ENCODE measurements at regions not wholly inside any gene's neighbourhood (a gene's known extent, or its start where the extent isn't known, plus 50 kb on each side); places are given as distances from the start of the nearest gene placed in this dataset.

- H3K9ac ChIP-seq (ENCODE audit: low read depth, low read length), result no peak overlapping the region
- H3K4me1 ChIP-seq (ENCODE audit: insufficient read depth, low read length), result no peaks in the 10 kb centered on the region
- 89% methylated on average over 2 of the region's 2 CpGs for WGBS
- H3K9me3 ChIP-seq (ENCODE audit: insufficient read depth, low read depth, low read length), result no peaks in the 10 kb centered on the region
- H3K27ac ChIP-seq (ENCODE audit: low read depth, low read length), result no peak overlapping the region
- H3K4me3 ChIP-seq (ENCODE audit: low read length), result no peak overlapping the region
- no peaks in the 10 kb centered on the region for H3K36me3 ChIP-seq (ENCODE audit: insufficient read depth, low read length)
- H3K27me3 ChIP-seq (ENCODE audit: insufficient read depth, low read length), result no peaks in the 10 kb centered on the region
Observed at GRCh38 chr19:31970027-31970461, 375.4 kb upstream of the ZNF507 start.

- no peaks in the 10 kb centered on the region for H3K9me3 ChIP-seq (ENCODE audit: insufficient read depth, low read depth, low read length)
Observed at GRCh38 chr19:31974290-31974689, 371.1 kb upstream of the ZNF507 start.

GRCh38 chr19:31974941-31975340, 370.5 kb upstream of the ZNF507 start:
- 94% methylated on average over 4 of the region's 4 CpGs for WGBS
- H3K9ac ChIP-seq (ENCODE audit: low read depth, low read length), result no peak overlapping the region
- no peaks in the 10 kb centered on the region for H3K9me3 ChIP-seq (ENCODE audit: insufficient read depth, low read depth, low read length)
- H3K27me3 ChIP-seq (ENCODE audit: insufficient read depth, low read length), result no peaks in the 10 kb centered on the region
- no peaks in the 10 kb centered on the region for H3K36me3 ChIP-seq (ENCODE audit: insufficient read depth, low read length)
- no peak overlapping the region for H3K4me3 ChIP-seq (ENCODE audit: low read length)
- H3K4me1 ChIP-seq (ENCODE audit: insufficient read depth, low read length), result no peaks in the 10 kb centered on the region
- no peak overlapping the region for H3K27ac ChIP-seq (ENCODE audit: low read depth, low read length)

More at GRCh38 chr19:31974290-31974689, 371.1 kb upstream of the ZNF507 start:
- Histone ChIP-seq H3K27ac (ENCODE audit: low read depth, low read length) (no peak overlapping the region), H3K36me3 (ENCODE audit: insufficient read depth, low read length) (no peaks in the 10 kb centered on the region), H3K27me3 (ENCODE audit: insufficient read depth, low read length) (no peaks in the 10 kb centered on the region), H3K9ac (ENCODE audit: low read depth, low read length) (no peak overlapping the region), H3K4me1 (ENCODE audit: insufficient read depth, low read length) (no peaks in the 10 kb centered on the region), H3K4me3 (ENCODE audit: low read length) (no peak overlapping the region)
- 94% methylated on average over 4 of the region's 4 CpGs for WGBS

- Histone ChIP-seq H3K27ac (ENCODE audit: low read depth, low read length) (no peak overlapping the region), H3K27me3 (ENCODE audit: insufficient read depth, low read length) (no peaks in the 10 kb centered on the region), H3K4me1 (ENCODE audit: insufficient read depth, low read length) (no peaks in the 10 kb centered on the region), H3K36me3 (ENCODE audit: insufficient read depth, low read length) (no peaks in the 10 kb centered on the region), H3K9me3 (ENCODE audit: insufficient read depth, low read depth, low read length) (no peaks in the 10 kb centered on the region), H3K9ac (ENCODE audit: low read depth, low read length) (no peak overlapping the region), H3K4me3 (ENCODE audit: low read length) (no peak overlapping the region)
- 94% methylated on average over 4 of the region's 4 CpGs for WGBS
Observed at GRCh38 chr19:31975461-31975860, 369.9 kb upstream of the ZNF507 start.

GRCh38 chr19:31976775-31977536, 368.5 kb upstream of the ZNF507 start:
- Histone ChIP-seq H3K9me3 (ENCODE audit: insufficient read depth, low read depth, low read length) (no peaks in the 10 kb centered on the region), H3K36me3 (ENCODE audit: insufficient read depth, low read length) (no peaks in the 10 kb centered on the region), H3K4me3 (ENCODE audit: low read length) (no peak overlapping the region), H3K27me3 (ENCODE audit: insufficient read depth, low read length) (no peaks in the 10 kb centered on the region), H3K27ac (ENCODE audit: low read depth, low read length) (no peak overlapping the region), H3K4me1 (ENCODE audit: insufficient read depth, low read length) (no peaks in the 10 kb centered on the region), H3K9ac (ENCODE audit: low read depth, low read length) (no peak overlapping the region)
- 96% methylated on average over 6 of the region's 6 CpGs for WGBS

GRCh38 chr19:31979362-31979761, 366.0 kb upstream of the ZNF507 start:
- Histone ChIP-seq H3K9me3 (ENCODE audit: insufficient read depth, low read depth, low read length) (no peaks in the 10 kb centered on the region), H3K9ac (ENCODE audit: low read depth, low read length) (no peak overlapping the region), H3K27me3 (ENCODE audit: insufficient read depth, low read length) (no peaks in the 10 kb centered on the region), H3K36me3 (ENCODE audit: insufficient read depth, low read length) (no peaks in the 10 kb centered on the region), H3K27ac (ENCODE audit: low read depth, low read length) (no peak overlapping the region), H3K4me1 (ENCODE audit: insufficient read depth, low read length) (no peaks in the 10 kb centered on the region), H3K4me3 (ENCODE audit: low read length) (no peak overlapping the region)
- WGBS, result 94% methylated on average over 5 of the region's 5 CpGs

- H3K27me3 ChIP-seq (ENCODE audit: insufficient read depth, low read length), result no peaks in the 10 kb centered on the region
- H3K9me3 ChIP-seq (ENCODE audit: insufficient read depth, low read depth, low read length), result no peaks in the 10 kb centered on the region
- H3K4me1 ChIP-seq (ENCODE audit: insufficient read depth, low read length), result no peaks in the 10 kb centered on the region
- H3K9ac ChIP-seq (ENCODE audit: low read depth, low read length), result no peak overlapping the region
- no peaks in the 10 kb centered on the region for H3K36me3 ChIP-seq (ENCODE audit: insufficient read depth, low read length)
- no peak overlapping the region for H3K27ac ChIP-seq (ENCODE audit: low read depth, low read length)
- 96% methylated on average over 23 of the region's 23 CpGs for WGBS
- no peak overlapping the region for H3K4me3 ChIP-seq (ENCODE audit: low read length)
Observed at GRCh38 chr19:31979949-31980670, 365.3 kb upstream of the ZNF507 start.

GRCh38 chr19:31980796-31981195, 364.6 kb upstream of the ZNF507 start:
- Histone ChIP-seq H3K9ac (ENCODE audit: low read depth, low read length) (no peak overlapping the region), H3K36me3 (ENCODE audit: insufficient read depth, low read length) (no peaks in the 10 kb centered on the region), H3K27me3 (ENCODE audit: insufficient read depth, low read length) (no peaks in the 10 kb centered on the region), H3K4me1 (ENCODE audit: insufficient read depth, low read length) (no peaks in the 10 kb centered on the region), H3K4me3 (ENCODE audit: low read length) (no peak overlapping the region), H3K9me3 (ENCODE audit: insufficient read depth, low read depth, low read length) (peaks cover 5% of the 10 kb centered on the region; the same call in 1 of the 2 replicates), H3K27ac (ENCODE audit: low read depth, low read length) (no peak overlapping the region)
- 87% methylated on average over 5 of the region's 5 CpGs for WGBS

- H3K9me3 ChIP-seq (ENCODE audit: insufficient read depth, low read depth, low read length), result peaks cover 5% of the 10 kb centered on the region; the same call in 1 of the 2 replicates
- H3K27ac ChIP-seq (ENCODE audit: low read depth, low read length), result no peak overlapping the region
- H3K9ac ChIP-seq (ENCODE audit: low read depth, low read length), result no peak overlapping the region
- H3K4me3 ChIP-seq (ENCODE audit: low read length), result no peak overlapping the region
- 93% methylated on average over 2 of the region's 2 CpGs for WGBS
- H3K4me1 ChIP-seq (ENCODE audit: insufficient read depth, low read length), result no peaks in the 10 kb centered on the region
- H3K27me3 ChIP-seq (ENCODE audit: insufficient read depth, low read length), result no peaks in the 10 kb centered on the region
- no peaks in the 10 kb centered on the region for H3K36me3 ChIP-seq (ENCODE audit: insufficient read depth, low read length)
Observed at GRCh38 chr19:31981545-31981944, 363.9 kb upstream of the ZNF507 start.

- no peak overlapping the region for H3K27ac ChIP-seq (ENCODE audit: low read depth, low read length)
- H3K9me3 ChIP-seq (ENCODE audit: insufficient read depth, low read depth, low read length), result peaks cover 5% of the 10 kb centered on the region; the same call in 1 of the 2 replicates
- no peaks in the 10 kb centered on the region for H3K27me3 ChIP-seq (ENCODE audit: insufficient read depth, low read length)
- H3K4me3 ChIP-seq (ENCODE audit: low read length), result no peak overlapping the region
- no peak overlapping the region for H3K9ac ChIP-seq (ENCODE audit: low read depth, low read length)
- WGBS, result 88% methylated on average over 3 of the region's 3 CpGs
- H3K36me3 ChIP-seq (ENCODE audit: insufficient read depth, low read length), result no peaks in the 10 kb centered on the region
- H3K4me1 ChIP-seq (ENCODE audit: insufficient read depth, low read length), result no peaks in the 10 kb centered on the region
Observed at GRCh38 chr19:31983647-31984046, 361.8 kb upstream of the ZNF507 start.

GRCh38 chr19:31985001-31985605, 360.3 kb upstream of the ZNF507 start:
- H3K9me3 ChIP-seq (ENCODE audit: insufficient read depth, low read depth, low read length), result peaks cover 5% of the 10 kb centered on the region; the same call in 1 of the 2 replicates
- 92% methylated on average over 7 of the region's 7 CpGs for WGBS
- no peaks in the 10 kb centered on the region for H3K4me1 ChIP-seq (ENCODE audit: insufficient read depth, low read length)
- no peaks in the 10 kb centered on the region for H3K36me3 ChIP-seq (ENCODE audit: insufficient read depth, low read length)
- no peak overlapping the region for H3K4me3 ChIP-seq (ENCODE audit: low read length)
- H3K27ac ChIP-seq (ENCODE audit: low read depth, low read length), result no peak overlapping the region
- no peaks in the 10 kb centered on the region for H3K27me3 ChIP-seq (ENCODE audit: insufficient read depth, low read length)
- no peak overlapping the region for H3K9ac ChIP-seq (ENCODE audit: low read depth, low read length)
